CD4-positive, alpha-beta T cell treated with Interleukin-12 subunit alpha and Interleukin-12 subunit beta, for 1 hour (primary cell): ENCODE measurements at regions not wholly inside any gene's neighbourhood (a gene's known extent, or its start where the extent isn't known, plus 50 kb on each side); places are given as distances from the start of the nearest gene placed in this dataset.

Experiments
- DNase-seq: peaks from one replicate; pipeline ENCODE4 v3.0.0-alpha.2; 2020

DNA sequence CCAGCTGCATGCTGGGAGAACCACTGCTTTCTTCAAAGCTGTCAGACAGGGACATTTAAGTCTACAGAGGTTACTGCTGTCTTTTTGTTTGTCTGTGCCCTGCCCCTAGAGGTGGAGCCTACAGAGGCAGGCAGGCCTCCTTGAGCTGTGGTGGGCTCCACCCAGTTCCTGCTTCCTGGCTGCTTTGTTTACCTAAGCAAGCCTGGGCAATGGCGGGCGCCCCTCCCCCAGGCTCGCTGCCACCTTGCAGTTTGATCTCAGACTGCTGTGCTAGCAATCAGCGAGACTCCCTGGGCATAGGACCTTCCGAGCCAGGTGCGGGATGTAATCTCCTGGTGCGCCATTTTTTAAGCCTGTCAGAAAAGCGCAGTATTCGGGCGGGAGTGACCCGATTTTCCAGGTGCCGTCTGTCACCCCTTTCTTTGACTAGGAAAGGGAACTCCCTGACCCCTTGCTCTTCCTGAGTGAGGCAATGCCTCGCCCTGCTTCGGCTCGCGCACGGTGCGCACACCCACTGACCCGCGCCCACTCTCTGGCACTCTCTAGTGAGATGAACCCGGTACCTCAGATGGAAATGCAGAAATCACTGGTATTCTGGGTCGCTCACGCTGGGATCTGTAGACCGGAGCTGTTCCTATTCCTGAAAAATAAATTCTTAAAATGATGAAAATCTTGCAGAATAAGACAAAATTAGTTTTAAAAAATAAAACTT is 1022.9 kb downstream of the RAPGEF2 start:
- peak; percentile 19 for DNase-seq

DNA sequence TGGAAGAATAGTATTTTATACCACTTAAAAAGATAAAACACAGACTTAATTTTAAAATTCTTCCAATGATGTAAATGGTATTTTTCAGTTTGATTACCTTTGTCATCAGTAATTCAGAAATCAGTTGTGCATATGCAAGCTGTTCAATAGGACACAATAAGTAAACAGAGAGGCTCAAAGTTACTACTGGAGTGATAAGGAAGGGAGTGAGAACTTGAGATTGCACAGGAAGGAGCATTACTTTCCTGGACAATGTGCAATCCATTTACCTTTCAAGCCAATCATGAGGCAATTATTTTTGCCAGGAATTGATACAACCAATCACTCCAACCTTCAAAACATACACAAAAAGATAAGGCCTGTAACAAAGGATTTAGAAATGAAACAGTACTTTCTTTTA is 1024.3 kb downstream of the RAPGEF2 start:
- DNase-seq = no peak

DNA sequence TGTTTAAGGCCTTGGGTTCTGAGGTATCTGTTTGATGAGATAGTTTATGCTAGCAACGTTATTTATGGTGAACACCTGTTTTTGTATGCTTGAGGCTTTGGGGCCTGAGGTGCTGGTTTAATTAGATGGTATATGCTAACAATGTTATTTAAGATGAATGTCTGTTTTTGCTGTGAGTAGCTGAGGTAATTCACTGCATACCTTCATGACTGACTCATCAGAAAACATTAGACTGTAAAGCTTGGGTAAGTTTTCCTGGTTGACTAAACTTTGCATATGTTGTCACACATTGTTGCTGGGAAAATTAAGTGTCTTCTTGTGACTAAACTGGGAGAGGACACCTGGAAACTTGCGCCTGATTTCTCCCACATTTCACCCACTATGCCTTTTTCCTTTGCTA is 1026.6 kb downstream of the RAPGEF2 start:
- no peak for DNase-seq

DNA sequence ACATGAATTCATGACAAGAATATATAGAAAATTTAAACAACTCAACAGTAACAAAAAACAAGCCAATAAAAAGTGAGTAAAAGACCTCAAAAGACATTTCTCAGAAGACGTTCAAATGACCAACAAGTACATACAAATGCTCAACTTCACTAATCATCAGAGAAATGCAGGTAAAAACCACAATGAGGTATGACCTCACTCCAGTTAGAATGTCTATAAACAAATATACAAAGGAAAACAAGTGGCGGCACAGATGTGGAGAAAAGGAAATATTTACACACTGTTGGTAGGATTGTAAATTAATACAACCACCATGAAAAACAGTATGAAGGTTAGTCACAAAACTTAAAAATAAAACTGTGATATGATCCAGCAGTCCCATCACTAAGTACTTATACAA is 1033.1 kb downstream of the RAPGEF2 start:
- no peak for DNase-seq

DNA sequence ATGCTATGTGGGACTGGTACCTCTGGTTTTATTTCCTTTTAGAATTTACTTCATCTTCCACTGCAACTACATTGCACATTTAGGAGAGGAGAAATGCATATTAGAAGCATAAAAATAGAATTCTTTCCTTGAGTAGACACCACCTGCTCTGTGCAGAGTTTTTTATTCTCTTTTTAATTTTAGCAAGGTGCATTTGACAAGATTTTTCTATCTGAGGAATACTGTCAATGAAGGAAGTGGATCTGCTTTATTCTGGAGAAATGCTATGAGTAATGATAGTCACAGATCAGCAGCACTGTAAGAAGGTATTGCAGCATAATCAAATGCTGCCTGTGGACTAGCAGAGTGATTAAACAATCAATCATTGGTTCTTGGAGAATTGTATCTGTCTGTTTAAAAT is 1038.3 kb downstream of the RAPGEF2 start:
- no peak for DNase-seq

DNA sequence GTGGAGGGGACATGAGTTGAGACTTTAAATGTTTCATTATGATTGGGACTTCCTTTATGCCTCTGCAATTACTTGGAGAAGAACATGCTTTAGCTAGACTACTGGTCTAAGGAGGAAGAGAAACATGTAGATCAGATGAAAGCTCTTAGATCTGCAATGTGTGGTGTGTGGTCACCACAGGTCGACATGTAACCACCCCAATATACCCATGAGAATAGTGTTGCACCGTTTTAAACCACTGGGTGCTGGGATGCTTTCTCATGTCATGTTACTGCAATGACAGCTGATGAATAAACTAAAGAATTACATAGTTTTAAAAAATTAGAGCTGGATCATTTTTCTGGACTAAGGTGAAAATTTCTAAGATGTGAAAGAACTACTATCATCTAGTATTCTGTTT is 1039.7 kb downstream of the RAPGEF2 start:
- DNase-seq = no peak

DNA sequence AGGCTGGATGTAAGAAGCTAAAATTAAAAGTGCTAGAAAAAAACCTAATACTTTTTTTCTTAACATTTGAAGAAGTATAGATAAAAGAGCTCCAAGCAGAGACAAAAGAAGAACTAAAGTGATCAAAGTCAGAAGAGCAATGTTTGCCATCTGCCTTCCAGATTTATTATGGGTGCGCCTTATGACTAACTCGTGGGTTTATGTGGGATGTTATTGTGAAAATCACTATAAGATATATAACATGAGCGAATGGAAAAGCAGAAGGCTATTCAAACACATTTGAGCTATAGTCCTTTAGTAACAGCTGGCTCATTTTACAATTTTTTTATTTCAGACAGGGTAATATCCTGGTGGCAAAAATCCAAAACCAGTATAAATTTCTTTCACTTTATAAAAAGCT is 1040.7 kb downstream of the RAPGEF2 start:
- no peak for DNase-seq

DNA sequence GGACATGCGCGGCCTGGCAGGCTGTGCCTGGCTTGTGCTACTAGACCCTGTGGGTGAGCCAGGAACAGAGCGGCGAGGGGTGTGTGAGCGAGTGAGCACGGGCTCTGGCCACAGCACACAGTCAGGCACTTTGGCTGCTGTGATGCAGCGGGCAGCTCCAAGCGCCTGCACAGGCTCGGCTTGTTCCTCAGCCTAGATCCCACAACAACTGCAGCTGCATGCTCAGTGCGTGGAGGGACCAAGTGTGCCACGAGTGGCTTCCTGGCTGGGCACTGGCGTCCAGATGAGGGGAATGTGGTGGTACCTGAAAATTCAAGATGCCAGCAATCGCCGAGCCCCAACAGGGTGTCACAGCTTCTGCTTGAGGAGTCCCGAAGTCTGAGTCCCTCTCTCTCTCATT is 1056.6 kb downstream of the RAPGEF2 start:
- no peak for DNase-seq

DNA sequence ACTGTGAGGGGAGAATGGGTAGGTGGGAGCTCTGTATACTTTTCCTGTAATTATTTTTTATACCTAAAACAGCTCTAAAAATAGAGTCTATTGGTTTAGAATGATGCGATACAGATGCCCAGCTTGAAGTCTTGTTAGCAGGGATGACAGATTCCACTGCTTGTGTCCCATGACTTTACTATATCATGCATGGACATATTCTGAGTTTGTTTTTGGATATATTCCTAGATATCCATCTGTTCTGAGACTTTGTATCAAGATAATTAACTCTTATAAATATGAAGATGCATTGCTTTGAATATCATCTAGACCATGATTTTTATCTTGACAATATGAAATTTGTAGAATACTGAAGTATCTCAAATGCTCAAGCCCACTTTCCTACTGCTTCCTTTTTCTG is 1058.1 kb downstream of the RAPGEF2 start:
- no peak for DNase-seq

DNA sequence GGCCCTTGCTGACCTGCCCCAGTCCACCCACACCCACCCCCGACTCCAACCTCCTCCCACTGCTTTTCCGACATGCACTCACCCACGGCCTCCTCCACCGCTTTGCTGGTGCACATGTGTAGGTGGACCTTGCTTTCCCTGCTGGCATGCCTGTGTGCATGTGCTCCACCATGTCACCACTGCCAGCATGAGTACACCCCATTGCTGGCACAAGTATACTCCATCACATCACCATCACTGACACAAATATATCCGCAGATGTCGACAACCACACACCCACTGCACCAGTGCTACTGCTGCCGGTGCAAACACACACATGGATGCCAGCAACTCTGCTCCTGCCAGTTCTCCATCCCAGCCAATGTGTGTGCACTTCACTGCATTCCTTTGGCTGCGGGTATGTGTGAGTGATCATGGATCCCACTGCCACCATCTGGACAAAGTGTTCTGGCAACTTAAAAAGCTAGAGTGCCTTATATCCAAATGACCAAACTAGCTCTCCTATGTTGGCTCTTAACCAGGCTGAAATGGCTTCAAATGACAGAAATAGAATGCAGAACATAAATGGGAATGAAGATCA is 1072.3 kb downstream of the RAPGEF2 start:
- DNase-seq = no peak

DNA sequence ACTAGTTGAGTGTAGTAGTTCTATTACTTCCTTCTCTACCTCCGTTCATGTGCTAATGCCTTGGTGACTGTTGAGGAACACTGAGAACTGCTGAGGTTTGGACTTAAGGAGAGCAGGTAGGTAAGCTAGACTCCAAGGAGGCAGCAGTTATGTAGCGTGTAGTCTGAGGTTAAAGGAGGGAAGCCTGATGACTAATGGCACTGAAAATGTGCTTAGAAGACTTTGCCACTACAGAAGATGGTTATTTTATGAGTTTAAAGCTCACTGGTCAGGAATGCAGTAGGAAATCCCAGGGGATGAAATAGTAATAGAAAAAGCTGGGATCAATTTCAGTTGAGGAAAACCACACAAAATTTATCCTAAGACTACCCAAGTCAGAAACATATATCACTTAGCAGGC is 1077.3 kb downstream of the RAPGEF2 start:
- DNase-seq = no peak

DNA sequence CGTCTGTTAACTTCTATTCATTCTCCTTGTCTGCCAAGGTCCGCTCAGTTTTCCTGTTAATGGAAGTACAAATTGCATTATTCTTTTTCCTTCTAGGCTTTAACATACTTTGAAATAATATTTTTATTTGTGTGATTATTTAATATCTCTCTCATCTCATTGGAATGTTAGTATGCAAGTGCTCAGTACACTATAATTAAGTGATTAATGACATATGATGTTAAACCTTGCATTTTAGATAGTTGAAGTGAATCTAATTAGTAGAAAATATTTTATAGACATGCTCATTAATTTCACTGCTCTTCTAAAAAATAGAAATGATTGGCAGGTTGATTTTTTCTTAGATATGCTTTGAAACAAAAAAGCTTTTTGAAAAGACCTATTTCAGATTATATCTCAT is 1079.8 kb downstream of the RAPGEF2 start:
- DNase-seq = no peak

DNA sequence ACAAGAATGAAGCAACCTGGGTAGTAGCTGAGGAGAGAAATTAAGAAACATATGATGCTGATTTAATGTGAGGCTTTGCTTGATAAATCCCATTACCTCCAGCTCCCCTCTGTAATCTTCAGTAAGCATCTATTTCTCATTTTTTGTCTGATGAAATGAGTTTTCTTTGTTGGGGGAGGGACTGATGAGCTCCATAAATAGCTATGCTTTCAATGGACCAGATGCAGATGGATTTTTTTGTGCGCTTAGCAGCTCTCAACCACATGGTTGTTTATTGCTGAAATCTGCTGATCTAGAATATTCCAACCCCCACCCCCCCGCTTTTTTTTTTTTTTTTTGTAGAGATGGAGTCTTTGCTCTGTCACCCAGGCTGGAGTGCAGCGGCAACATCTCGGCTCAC is 1082.0 kb downstream of the RAPGEF2 start:
- no peak for DNase-seq

DNA sequence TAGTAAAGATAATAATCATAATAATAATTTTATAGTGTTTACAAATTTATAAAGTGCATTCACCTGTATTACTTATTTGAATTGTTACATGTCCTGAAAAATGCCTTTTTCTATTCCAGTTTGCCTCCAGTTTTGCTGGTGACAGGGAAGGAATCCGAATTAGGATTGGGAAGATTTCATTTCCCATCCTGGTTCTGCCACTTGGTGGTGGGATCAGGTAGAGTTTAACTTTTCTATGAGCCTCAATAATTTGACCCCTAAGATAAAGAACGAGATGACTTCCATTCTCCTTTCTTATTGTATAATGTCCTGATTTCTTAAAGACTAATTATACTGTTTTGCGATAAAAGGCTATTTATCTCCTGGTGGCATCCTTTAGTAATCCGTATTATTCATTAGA is 1090.9 kb downstream of the RAPGEF2 start:
- DNase-seq = no peak

DNA sequence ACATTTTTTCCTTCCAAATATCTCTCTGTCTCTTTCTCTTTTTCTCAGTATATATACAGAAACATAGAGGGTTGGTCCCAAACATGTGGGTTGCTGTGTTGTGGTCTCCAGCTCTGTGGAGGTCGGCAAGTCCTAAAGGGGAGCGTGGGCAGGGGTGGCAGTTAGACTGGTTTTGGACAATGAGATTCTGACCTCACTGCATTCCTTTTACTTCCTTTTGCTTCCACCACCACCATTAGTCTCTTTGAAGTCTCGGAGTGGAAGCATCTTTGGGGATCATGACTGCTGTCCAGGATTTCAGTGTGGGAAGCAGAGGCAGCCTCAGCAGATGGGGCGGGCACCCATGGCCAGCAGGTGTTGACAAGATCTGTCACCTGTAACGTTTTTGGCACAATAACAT is 1091.8 kb downstream of the RAPGEF2 start:
- DNase-seq = no peak

DNA sequence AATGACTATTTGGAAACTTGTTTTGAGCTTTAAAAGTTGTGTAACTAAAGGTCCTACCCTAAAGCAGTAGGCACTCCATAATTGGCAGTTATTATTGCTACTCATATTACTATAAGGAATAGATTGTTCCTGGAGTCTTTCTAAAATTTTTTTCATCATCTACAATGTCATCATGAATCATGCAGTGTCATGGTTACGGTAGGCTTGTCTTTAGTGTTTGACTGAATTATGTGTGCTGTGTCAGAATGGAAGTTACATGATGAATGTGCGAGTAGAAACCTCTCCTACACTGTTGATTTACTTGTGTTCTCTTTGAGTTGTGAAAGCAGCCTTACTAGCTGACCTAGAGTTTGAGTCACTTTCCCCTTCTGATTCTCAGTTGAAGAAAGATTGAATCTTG is 1099.9 kb downstream of the RAPGEF2 start:
- no peak for DNase-seq

DNA sequence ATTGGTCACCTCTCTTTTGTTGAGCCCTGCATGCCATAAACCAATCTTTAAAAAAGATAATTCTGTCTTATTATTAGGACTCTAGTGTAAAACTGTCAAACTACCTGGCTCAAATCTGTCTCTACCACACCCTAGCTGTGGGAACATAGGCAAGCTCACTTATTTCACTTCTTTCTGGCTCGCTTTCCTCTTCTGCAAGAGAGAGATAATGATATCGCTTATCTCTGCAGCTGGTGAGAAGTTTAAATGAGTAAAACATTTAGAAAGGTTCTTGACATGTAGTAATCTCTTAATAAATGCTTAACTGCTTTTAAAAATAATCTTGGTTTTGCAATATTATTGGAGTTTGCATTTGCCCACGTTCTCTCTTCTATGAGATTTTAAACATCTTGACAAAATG is 1109.2 kb downstream of the RAPGEF2 start:
- no peak for DNase-seq

DNA sequence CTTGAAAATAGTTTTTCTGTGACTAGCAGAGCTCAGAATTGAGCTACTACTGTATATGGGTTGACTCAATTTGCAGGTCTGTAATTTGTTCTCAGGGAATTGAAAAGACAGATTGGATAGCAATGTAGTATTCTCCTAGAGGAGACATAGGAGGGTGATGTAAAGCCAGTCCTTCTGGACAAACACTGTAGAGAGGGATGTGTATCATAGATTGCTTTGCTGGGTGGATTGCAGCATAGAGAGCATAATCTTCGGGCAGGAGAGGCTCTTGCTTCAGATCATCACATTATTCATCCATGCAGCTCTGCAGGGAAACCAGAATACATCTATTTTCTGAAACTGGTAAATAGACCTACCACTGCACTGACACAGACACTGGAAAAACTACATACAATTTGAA is 1110.5 kb downstream of the RAPGEF2 start:
- no peak for DNase-seq

DNA sequence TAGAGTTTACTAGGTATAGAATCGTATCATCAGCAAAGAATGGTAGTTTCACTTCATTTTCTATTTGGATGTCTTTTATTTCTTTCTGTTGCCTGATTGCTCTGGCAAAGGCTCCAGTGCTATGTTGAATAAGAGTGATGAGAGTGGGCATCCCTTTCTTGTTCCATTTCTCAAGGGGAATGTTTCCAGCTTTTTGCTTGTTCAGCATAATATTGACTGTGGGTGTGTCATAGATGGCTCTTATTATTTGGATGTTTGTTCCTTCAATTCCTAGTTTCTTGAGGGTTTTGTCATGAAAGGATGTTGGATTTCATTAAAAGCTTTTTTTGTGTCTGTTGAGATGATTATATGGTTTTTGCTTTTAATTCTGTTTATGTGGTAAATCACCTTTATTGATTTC is 1114.5 kb downstream of the RAPGEF2 start:
- no peak for DNase-seq

DNA sequence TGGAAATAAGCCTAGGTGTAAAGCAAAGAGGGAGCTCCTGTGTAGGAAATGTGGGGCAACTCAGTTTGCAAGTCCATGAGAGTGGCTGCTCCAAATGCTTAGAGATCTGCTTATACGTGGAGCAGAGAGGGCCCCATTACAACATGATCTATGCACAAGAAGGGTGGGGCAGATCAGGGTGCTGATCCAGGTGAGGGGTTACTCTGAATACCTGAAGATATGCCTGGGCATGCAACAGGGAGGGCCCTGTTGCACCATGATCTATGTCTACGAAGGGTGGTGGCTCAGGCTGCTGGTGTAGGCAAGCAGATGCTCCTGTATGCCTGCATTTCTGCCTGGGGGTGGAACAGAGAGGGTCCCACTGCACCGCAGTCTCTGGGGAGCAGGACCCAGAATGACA is 1121.2 kb downstream of the RAPGEF2 start:
- no peak for DNase-seq

DNA sequence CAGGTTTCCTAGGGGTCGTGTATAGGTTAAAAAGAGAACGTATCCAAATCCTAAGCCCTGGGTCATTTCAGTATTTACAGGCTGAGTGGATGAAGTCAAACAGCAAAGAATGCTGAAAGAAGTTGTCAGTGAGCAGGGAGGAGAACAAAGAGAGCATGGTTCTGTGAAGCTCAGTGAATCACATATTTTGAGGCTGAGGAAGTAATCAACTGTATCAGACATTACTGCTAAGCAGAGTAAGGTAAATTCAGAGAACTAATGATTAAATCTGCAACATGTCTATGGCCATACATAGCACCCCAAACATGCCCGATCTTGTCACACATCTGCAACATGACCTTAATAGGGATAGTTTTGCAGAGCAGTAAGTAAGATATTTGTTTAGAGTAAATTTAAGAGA is 1130.3 kb downstream of the RAPGEF2 start:
- no peak for DNase-seq

DNA sequence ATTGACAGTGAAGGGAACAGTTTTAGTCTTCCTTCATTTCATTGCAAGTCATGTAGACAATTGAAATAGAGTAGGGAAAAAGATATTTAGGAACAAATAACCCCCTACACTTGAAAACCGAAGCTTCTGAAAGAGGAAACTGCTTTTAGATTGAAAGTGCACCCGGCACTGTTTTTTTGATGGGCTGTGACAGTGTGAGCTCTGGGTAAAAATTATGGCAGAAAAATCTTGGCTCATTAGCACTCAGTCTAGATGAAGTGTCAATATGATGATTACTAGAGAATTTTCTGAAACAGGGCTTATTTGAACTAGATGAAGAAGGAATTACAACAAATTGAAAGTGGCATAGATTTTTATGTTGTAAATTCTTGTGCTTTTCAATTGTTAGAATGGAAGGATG is 1132.4 kb downstream of the RAPGEF2 start:
- no peak for DNase-seq

DNA sequence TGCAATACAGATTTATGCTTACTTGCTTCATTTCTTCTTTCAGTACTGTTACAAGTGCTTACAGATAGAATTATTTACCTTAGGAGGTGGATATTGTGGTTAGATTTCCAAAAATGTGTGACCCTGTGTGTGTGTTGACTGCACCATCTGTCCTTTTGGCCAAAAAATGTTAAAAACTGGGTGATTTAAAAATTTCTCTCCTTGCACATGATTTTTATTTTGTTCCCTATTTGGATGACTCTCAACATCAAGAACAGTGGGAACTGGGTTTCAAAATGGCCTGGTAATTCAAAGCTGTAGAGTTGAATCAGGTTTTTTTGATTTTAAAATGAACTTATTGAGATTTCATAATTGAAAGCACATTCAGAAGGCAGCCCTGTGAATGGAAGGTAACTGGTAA is 1132.9 kb downstream of the RAPGEF2 start:
- DNase-seq = no peak

DNA sequence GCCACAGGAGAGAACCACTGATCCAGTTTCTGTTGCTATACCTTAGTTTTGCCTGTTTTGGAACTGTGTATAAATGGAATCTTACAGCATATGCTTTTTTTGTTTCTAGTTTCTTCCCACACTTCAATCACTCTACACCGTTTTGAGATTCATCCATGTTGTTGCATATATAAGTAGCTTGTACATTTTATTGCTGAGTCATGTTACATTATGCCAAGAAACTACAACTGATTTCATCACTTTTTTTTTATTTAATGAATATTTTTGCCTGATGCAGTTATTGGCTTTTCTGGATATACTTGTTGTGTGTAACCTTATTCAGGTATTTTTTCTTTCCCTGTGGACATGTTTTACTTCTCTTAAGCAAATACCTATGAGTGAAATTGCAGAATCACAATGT is 1135.9 kb downstream of the RAPGEF2 start:
- DNase-seq = no peak

DNA sequence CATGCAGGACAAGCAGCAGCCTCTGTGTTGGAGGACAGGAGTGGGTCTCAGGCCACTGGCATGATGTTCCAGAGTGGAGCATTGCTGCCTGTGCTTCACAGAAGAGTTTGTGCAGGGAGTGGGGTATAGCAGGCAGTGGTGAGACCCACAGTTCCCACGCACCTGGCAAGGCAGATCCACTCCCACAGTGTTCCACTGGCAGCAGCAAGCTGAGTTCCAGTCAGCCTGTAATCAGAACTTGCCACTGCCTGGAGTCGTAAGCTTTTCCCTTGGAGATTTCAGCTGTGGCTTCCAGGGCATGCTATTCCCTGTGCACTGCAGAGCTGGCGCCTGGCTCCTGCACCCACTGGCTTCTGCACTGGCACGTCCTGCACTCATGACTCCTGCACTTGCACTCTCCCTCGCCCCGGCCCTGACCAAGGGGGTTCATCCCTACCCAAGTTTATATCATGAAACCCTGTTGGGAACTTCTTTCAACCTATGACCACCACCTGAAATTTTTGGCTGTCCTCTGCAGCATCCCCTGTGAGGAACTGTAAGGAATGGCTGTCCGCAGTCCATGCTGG is 1144.3 kb downstream of the RAPGEF2 start:
- no peak for DNase-seq
